DOHH2 (cell line): ENCODE measurements at regions not wholly inside any gene's neighbourhood (a gene's known extent, or its start where the extent isn't known, plus 50 kb on each side); places are given as distances from the start of the nearest gene placed in this dataset.

Experiments
- H3F3A ChIP-seq: fragments of 200-600 bp; sonication (generic), shearing (Covaris generic); 2 replicates; pipeline ENCODE4 v1.6.0; 2016; ENCODE audit warnings: antibody characterized with exemption, mild to moderate bottlenecking; ENCODE audit not compliant: control insufficient read depth, insufficient read depth
- H3K27ac ChIP-seq: fragments of 200-600 bp; sonication (generic); 2 replicates; pipeline ENCODE4 v1.5.1; 2014; ENCODE audit warnings: low read depth, mild to moderate bottlenecking, low read length, moderate library complexity
- H3K27me3 ChIP-seq: fragments of 200-600 bp; sonication (generic); 2 replicates; pipeline ENCODE4 v1.6.1; 2014; ENCODE audit warnings: mild to moderate bottlenecking, low read length, mixed read lengths; ENCODE audit not compliant: control insufficient read depth
- H3K36me3 ChIP-seq: fragments of 200-600 bp; sonication (generic); 2 replicates; pipeline ENCODE4 v1.6.1; 2014; ENCODE audit warnings: mild to moderate bottlenecking, low read length, moderate library complexity, mixed read lengths; ENCODE audit not compliant: control insufficient read depth
- H3K4me1 ChIP-seq: fragments of 200-600 bp; sonication (generic); 2 replicates; pipeline ENCODE4 v1.6.1; 2014; ENCODE audit warnings: mild to moderate bottlenecking, low read length, mixed read lengths; ENCODE audit not compliant: control insufficient read depth
- H3K4me2 ChIP-seq: fragments of 200-600 bp; sonication (generic); 2 replicates; pipeline ENCODE4 v1.6.0; 2014; ENCODE audit warnings: mild to moderate bottlenecking, low read length, moderate library complexity
- H3K4me3 ChIP-seq: fragments of 200-600 bp; sonication (generic); 2 replicates; pipeline ENCODE4 v1.5.1; 2014; ENCODE audit warnings: mild to moderate bottlenecking, low read length, mixed read lengths
- H3K79me2 ChIP-seq: fragments of 200-600 bp; sonication (generic); 2 replicates; pipeline ENCODE4 v1.6.1; 2014; ENCODE audit warnings: mild to moderate bottlenecking, low read length, mixed read lengths; ENCODE audit not compliant: control insufficient read depth
- H3K9me2 ChIP-seq: fragments of 200-600 bp; sonication (generic); replicated peaks from 2 replicates; pipeline ENCODE4 v1.6.1; 2014; ENCODE audit warnings: mild to moderate bottlenecking, low read length, mixed read lengths; ENCODE audit not compliant: control insufficient read depth
- H3K9me3 ChIP-seq: fragments of 200-600 bp; sonication (generic); 2 replicates; pipeline ENCODE4 v1.6.1; 2014; ENCODE audit warnings: antibody characterized with exemption, low read length, mixed read lengths; ENCODE audit not compliant: control insufficient read depth, insufficient read depth
- H4K20me1 ChIP-seq: fragments of 200-600 bp; sonication (generic); 2 replicates; pipeline ENCODE4 v1.6.0; 2014; ENCODE audit warnings: low read depth, mild to moderate bottlenecking, antibody characterized with exemption, low read length, moderate library complexity; ENCODE audit not compliant: control insufficient read depth, insufficient read depth
- CTCF ChIP-seq: fragments of 200-600 bp; sonication (generic); IDR thresholded peaks from one replicate; pipeline ENCODE4 v1.5.1; 2014; ENCODE audit warnings: antibody characterized with exemption, mild to moderate bottlenecking, low read depth, low read length; ENCODE audit not compliant: poor library complexity, severe bottlenecking
- EZH2phosphoT487 ChIP-seq: fragments of 200-600 bp; sonication (generic); IDR thresholded peaks from 2 replicates; pipeline ENCODE4 v1.6.1; 2017; ENCODE audit warnings: borderline replicate concordance, mild to moderate bottlenecking, antibody characterized with exemption, low read length, moderate library complexity, mixed read lengths

GRCh38 chr6:91376686-91377085 lies 789.8 kb upstream of the MAP3K7 start:
- H3K4me1 ChIP-seq, result no peaks in the 10 kb centered on the region
- H3K9me2 ChIP-seq, result no peaks in the 10 kb centered on the region
- no peaks in the 10 kb centered on the region for H3F3A ChIP-seq
- no peak overlapping the region for H3K27ac ChIP-seq
- no peaks in the 10 kb centered on the region for H4K20me1 ChIP-seq
- no peak overlapping the region for H3K4me3 ChIP-seq
- H3K4me2 ChIP-seq, result no peak overlapping the region
- TF ChIP-seq EZH2phosphoT487 (no peak), CTCF (no peak)
- H3K27me3 ChIP-seq, result no peaks in the 10 kb centered on the region
- H3K9me3 ChIP-seq, result no peaks in the 10 kb centered on the region
- H3K79me2 ChIP-seq, result no peaks in the 10 kb centered on the region
- H3K36me3 ChIP-seq, result no peaks in the 10 kb centered on the region

DNA sequence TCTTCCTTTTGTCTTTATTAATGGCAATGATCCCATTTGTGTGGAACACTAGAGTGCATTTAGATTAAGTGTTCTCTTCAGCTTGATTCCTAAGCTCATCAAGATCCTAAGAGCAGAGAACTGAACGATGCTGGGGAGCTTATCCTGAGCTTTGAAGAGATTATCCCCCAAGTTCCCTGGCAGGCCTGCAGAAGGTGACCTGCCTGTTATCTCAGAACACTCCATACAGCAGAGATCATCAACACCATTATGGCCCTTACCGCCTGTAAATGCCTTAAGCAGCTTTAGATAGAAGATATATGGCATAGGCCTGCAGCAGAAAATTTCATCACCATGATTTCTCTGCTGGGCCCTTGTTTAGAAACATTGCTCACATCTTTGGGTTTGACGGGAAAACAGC lies 779.9 kb upstream of the MAP3K7 start:
- Histone ChIP-seq H3K27ac (no peak overlapping the region), H3F3A (no peaks in the 10 kb centered on the region), H3K4me1 (no peaks in the 10 kb centered on the region), H3K36me3 (no peaks in the 10 kb centered on the region), H3K9me2 (no peaks in the 10 kb centered on the region), H3K9me3 (no peaks in the 10 kb centered on the region), H4K20me1 (no peaks in the 10 kb centered on the region), H3K4me2 (no peak overlapping the region), H3K79me2 (no peaks in the 10 kb centered on the region), H3K4me3 (no peak overlapping the region), H3K27me3 (no peaks in the 10 kb centered on the region)
- no peak for TF ChIP-seq CTCF
- TF ChIP-seq EZH2phosphoT487, result no peak

GRCh38 chr6:91358986-91359385 lies 772.1 kb upstream of the MAP3K7 start:
- no peaks in the 10 kb centered on the region for H3K4me1 ChIP-seq
- no peaks in the 10 kb centered on the region for H3K79me2 ChIP-seq
- H3K9me2 ChIP-seq, result no peaks in the 10 kb centered on the region
- no peak overlapping the region for H3K4me3 ChIP-seq
- H3K27ac ChIP-seq, result no peak overlapping the region
- H4K20me1 ChIP-seq, result no peaks in the 10 kb centered on the region
- TF ChIP-seq CTCF (no peak), EZH2phosphoT487 (no peak)
- no peaks in the 10 kb centered on the region for H3F3A ChIP-seq
- no peak overlapping the region for H3K4me2 ChIP-seq
- no peaks in the 10 kb centered on the region for H3K9me3 ChIP-seq
- H3K36me3 ChIP-seq, result no peaks in the 10 kb centered on the region
- no peaks in the 10 kb centered on the region for H3K27me3 ChIP-seq

DNA sequence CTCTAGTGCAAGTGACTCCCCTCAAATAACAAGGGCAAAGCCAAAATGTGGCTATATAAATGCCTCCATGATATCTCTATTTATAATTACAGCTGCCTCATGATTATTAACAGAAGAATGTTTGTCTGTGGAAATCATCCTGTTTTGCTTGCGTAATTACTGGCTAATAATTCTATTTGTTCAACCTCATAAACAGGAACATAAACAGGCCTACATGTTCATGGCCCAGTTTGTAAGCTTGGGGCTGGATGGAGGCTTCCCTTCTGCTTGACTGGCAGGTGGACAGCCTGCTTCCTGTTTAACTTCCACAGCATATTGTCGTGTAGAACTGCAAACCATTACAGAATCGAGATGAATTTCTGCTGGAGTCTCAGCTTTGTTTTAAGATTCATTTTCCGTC lies 766.0 kb upstream of the MAP3K7 start:
- Histone ChIP-seq H3K9me2 (no peaks in the 10 kb centered on the region), H3K79me2 (no peaks in the 10 kb centered on the region), H3K9me3 (no peaks in the 10 kb centered on the region), H3K27ac (no peak overlapping the region), H3K4me3 (no peak overlapping the region), H4K20me1 (no peaks in the 10 kb centered on the region), H3K36me3 (no peaks in the 10 kb centered on the region), H3K4me1 (no peaks in the 10 kb centered on the region), H3K27me3 (no peaks in the 10 kb centered on the region), H3F3A (no peaks in the 10 kb centered on the region), H3K4me2 (no peak overlapping the region)
- TF ChIP-seq CTCF, result no peak
- TF ChIP-seq EZH2phosphoT487, result no peak
